GM21529 (cell line): ENCODE measurements at regions not wholly inside any gene's neighbourhood (a gene's known extent, or its start where the extent isn't known, plus 50 kb on each side); places are given as distances from the start of the nearest gene placed in this dataset.
"Not testable (repeated sequence)": the region's sequence is repeated elsewhere in the genome, so short reads cannot be mapped to it uniquely, and the experiment has no call there.

Experiments
- ATAC-seq: cut with Tn5 transposase; IDR thresholded peaks from one replicate; pipeline ENCODE4 v1.9.1; 2021; ENCODE audit not compliant: unreplicated experiment

- ATAC-seq = no peak
These were observed 147.4 kb downstream of the ABHD5 start for GRCh38 chr3:43838009-43838758.

GRCh38 chr3:43838877-43839276 is 148.1 kb downstream of the ABHD5 start:
- no peak for ATAC-seq

- no peak for ATAC-seq
These were observed 152.6 kb downstream of the ABHD5 start for GRCh38 chr3:43843386-43843785.

- no peak for ATAC-seq
These were observed 154.0 kb downstream of the ABHD5 start for GRCh38 chr3:43844757-43845156.

GRCh38 chr3:43845553-43845952 is 154.8 kb downstream of the ABHD5 start:
- ATAC-seq = not testable (repeated sequence)

- no peak for ATAC-seq
These were observed 161.3 kb downstream of the ABHD5 start for GRCh38 chr3:43852066-43852465.

GRCh38 chr3:43854283-43854682 is 163.5 kb downstream of the ABHD5 start:
- no peak for ATAC-seq

GRCh38 chr3:43854916-43855315 is 164.2 kb downstream of the ABHD5 start:
- ATAC-seq = no peak

GRCh38 chr3:43855674-43856299 is 165.0 kb downstream of the ABHD5 start:
- ATAC-seq = peak; percentile 71

GRCh38 chr3:43856351-43856750 is 165.6 kb downstream of the ABHD5 start:
- no peak for ATAC-seq

- no peak for ATAC-seq
These were observed 166.0 kb downstream of the ABHD5 start for GRCh38 chr3:43856761-43857160.

- no peak for ATAC-seq
These were observed 166.9 kb downstream of the ABHD5 start for GRCh38 chr3:43857361-43858293.

GRCh38 chr3:43858294-43858701 is 167.6 kb downstream of the ABHD5 start:
- no peak for ATAC-seq

- no peak for ATAC-seq
These were observed 169.0 kb downstream of the ABHD5 start for GRCh38 chr3:43859766-43860165.

GRCh38 chr3:43861635-43862034 is 170.9 kb downstream of the ABHD5 start:
- ATAC-seq = no peak

- ATAC-seq = no peak
These were observed 171.7 kb downstream of the ABHD5 start for GRCh38 chr3:43862470-43862869.

- ATAC-seq = no peak
These were observed 172.5 kb downstream of the ABHD5 start for GRCh38 chr3:43862992-43863805.

- ATAC-seq = no peak
These were observed 173.5 kb downstream of the ABHD5 start for GRCh38 chr3:43863966-43864933.

GRCh38 chr3:43865351-43865750 is 174.6 kb downstream of the ABHD5 start:
- no peak for ATAC-seq
